Endodermal cell (in vitro differentiated cells): ENCODE measurements at regions not wholly inside any gene's neighbourhood (a gene's known extent, or its start where the extent isn't known, plus 50 kb on each side); places are given as distances from the start of the nearest gene placed in this dataset.

Experiments used
- DNase-seq: peaks from one replicate; pipeline ENCODE4 v3.0.0-alpha.2; 2017
- H3K27ac ChIP-seq: 2 replicates; pipeline ENCODE4 v1.5.1; 2013; ENCODE audit warnings: mild to moderate bottlenecking, low read depth, low read length, moderate library complexity
- H3K27me3 ChIP-seq: 2 replicates; pipeline ENCODE4 v1.6.1; 2013; ENCODE audit warnings: mild to moderate bottlenecking, low read length, moderate library complexity; ENCODE audit not compliant: insufficient read depth, control insufficient read depth, poor library complexity, severe bottlenecking
- H3K36me3 ChIP-seq: 2 replicates; pipeline ENCODE4 v1.7.0; 2013; ENCODE audit warnings: mild to moderate bottlenecking, low read length, moderate library complexity; ENCODE audit not compliant: control insufficient read depth, insufficient read depth
- H3K4me1 ChIP-seq: one replicate; pipeline ENCODE4 v1.7.0; 2013; ENCODE audit warnings: low read length; ENCODE audit not compliant: control insufficient read depth, insufficient read depth
- H3K4me3 ChIP-seq: 2 replicates; pipeline ENCODE4 v1.5.1; 2013; ENCODE audit warnings: mild to moderate bottlenecking, low read length, moderate library complexity
- H3K9ac ChIP-seq: 2 replicates; pipeline ENCODE4 v1.6.1; 2013; ENCODE audit warnings: mild to moderate bottlenecking, low read length, moderate library complexity; ENCODE audit not compliant: poor library complexity, severe bottlenecking; ENCODE audit errors: extremely low read depth
- H3K9me3 ChIP-seq: 2 replicates; pipeline ENCODE4 v1.6.1; 2013; ENCODE audit warnings: mild to moderate bottlenecking, low read length, moderate library complexity; ENCODE audit not compliant: control insufficient read depth
- H3K27ac Mint-ChIP-seq: 2 replicates; pipeline ENCODE4 v1.8.0; 2020; ENCODE audit warnings: mixed read lengths
- H3K27me3 Mint-ChIP-seq: 2 replicates; pipeline ENCODE4 v1.8.0; 2021; ENCODE audit warnings: mild to moderate bottlenecking, mixed read lengths; ENCODE audit not compliant: insufficient read depth
- H3K36me3 Mint-ChIP-seq: 2 replicates; pipeline ENCODE4 v1.8.0; 2020; ENCODE audit warnings: low read depth, mixed read lengths
- H3K4me1 Mint-ChIP-seq: 2 replicates; pipeline ENCODE4 v1.8.0; 2020; ENCODE audit warnings: mixed read lengths
- H3K4me3 Mint-ChIP-seq: 2 replicates; pipeline ENCODE4 v1.8.0; 2020; ENCODE audit warnings: mild to moderate bottlenecking, moderate library complexity, mixed read lengths
- H3K9me3 Mint-ChIP-seq: 2 replicates; pipeline ENCODE4 v1.8.0; 2020; ENCODE audit warnings: mild to moderate bottlenecking, mixed read lengths
- CTCF ChIP-seq: fragments of 200-600 bp; sonication (generic); conservative IDR thresholded peaks from 2 replicates; pipeline ENCODE4 v1.5.0; 2021; ENCODE audit warnings: antibody characterized with exemption, mild to moderate bottlenecking
- WGBS, 2 experiments: methylation state at CpG; one replicate each; pipeline versions ENCODE4 v1.1.5 to v1.1.7; 2013; ENCODE audit warnings: missing lambda C conversion rate in 2 of 2, mixed read lengths in 1 of 2; ENCODE audit not compliant: insufficient coverage in 1 of 2, insufficient read length in 1 of 2; 5-methylcytosine and 5-hydroxymethylcytosine counted together

- Histone ChIP-seq H3K4me3 (no peak overlapping the region), H3K9me3 (no peaks in the 10 kb centered on the region), H3K9ac (no peak overlapping the region), H3K27me3 (no peaks in the 10 kb centered on the region), H3K27ac (no peak overlapping the region), H3K36me3 (no peaks in the 10 kb centered on the region), H3K4me1 (no peaks in the 10 kb centered on the region)
- no peak for DNase-seq
- WGBS, 2 experiments: 76 to 80% methylated on average over 1 of the region's 1 CpG
- no peaks in the 10 kb centered on the region for H3K36me3 Mint-ChIP-seq
- no peaks in the 10 kb centered on the region for H3K9me3 Mint-ChIP-seq
- H3K4me1 Mint-ChIP-seq: peaks cover 22% of the 10 kb centered on the region
- no peak for TF ChIP-seq CTCF
- H3K4me3 Mint-ChIP-seq: no peak overlapping the region
- H3K27ac Mint-ChIP-seq: no peak overlapping the region
- H3K27me3 Mint-ChIP-seq: peaks cover 12% of the 10 kb centered on the region
Measured at GRCh38 chr12:126897102-126897501, 1369.9 kb upstream of the TMEM132C start.

- Histone ChIP-seq H3K9me3 (no peaks in the 10 kb centered on the region), H3K9ac (no peak overlapping the region), H3K36me3 (no peaks in the 10 kb centered on the region), H3K27ac (no peak overlapping the region), H3K27me3 (no peaks in the 10 kb centered on the region), H3K4me1 (no peaks in the 10 kb centered on the region), H3K4me3 (no peak overlapping the region)
- no peak for DNase-seq
- TF ChIP-seq CTCF: no peak
- Mint-ChIP-seq H3K4me1 (peaks cover 26% of the 10 kb centered on the region), H3K27me3 (peaks cover 12% of the 10 kb centered on the region), H3K9me3 (no peaks in the 10 kb centered on the region), H3K27ac (no peak overlapping the region), H3K4me3 (no peak overlapping the region), H3K36me3 (no peaks in the 10 kb centered on the region)
- WGBS, 2 experiments: 90 to 92% methylated on average over 4 to 5 of the region's 5 CpGs
Measured at GRCh38 chr12:126897778-126898177, 1369.2 kb upstream of the TMEM132C start.

GRCh38 chr12:126898562-126898961 is 1368.4 kb upstream of the TMEM132C start:
- H3K36me3 ChIP-seq: no peaks in the 10 kb centered on the region
- TF ChIP-seq CTCF: no peak
- H3K4me3 ChIP-seq: no peak overlapping the region
- no peaks in the 10 kb centered on the region for H3K36me3 Mint-ChIP-seq
- no peaks in the 10 kb centered on the region for H3K9me3 Mint-ChIP-seq
- H3K9ac ChIP-seq: no peak overlapping the region
- 86 to 91% methylated on average over 3 to 4 of the region's 4 CpGs for WGBS, 2 experiments
- H3K27ac ChIP-seq: no peak overlapping the region
- H3K27me3 Mint-ChIP-seq: peaks cover 12% of the 10 kb centered on the region
- no peak overlapping the region for H3K27ac Mint-ChIP-seq
- no peaks in the 10 kb centered on the region for H3K27me3 ChIP-seq
- no peak for DNase-seq
- no peaks in the 10 kb centered on the region for H3K9me3 ChIP-seq
- H3K4me1 Mint-ChIP-seq: peaks cover 29% of the 10 kb centered on the region
- no peaks in the 10 kb centered on the region for H3K4me1 ChIP-seq
- H3K4me3 Mint-ChIP-seq: no peak overlapping the region
